ENCODE measurements at regions not wholly inside any gene's neighbourhood (a gene's known extent, or its start where the extent isn't known, plus 50 kb on each side); places are given as distances from the start of the nearest gene placed in this dataset.

- no peaks in the 10 kb centered on the region for H3K9me3 Mint-ChIP-seq (ENCODE audit: low read depth, unreplicated experiment)
- DNase-seq = peak; percentile 61
- no peaks in the 10 kb centered on the region for H3K36me3 Mint-ChIP-seq (ENCODE audit: insufficient read depth, unreplicated experiment)
- intact Hi-C loops (cut with micrococcal nuclease; ENCODE audit: unreplicated experiment) = loop anchor here (1.0 to 10.0 kb wide), 6 partner anchors 771 to 1513 kb away; no protein-coding TSS in a partner anchor
- no peaks in the 10 kb centered on the region for H3K4me1 Mint-ChIP-seq (ENCODE audit: low read depth, unreplicated experiment)
- H3K4me3 Mint-ChIP-seq (ENCODE audit: low read depth, unreplicated experiment) = no peak overlapping the region
- BruUV-seq (replicated peaks) = no TSS peak
- H3K27ac Mint-ChIP-seq (ENCODE audit: unreplicated experiment) = no peak overlapping the region
- TF ChIP-seq CTCF (IDR thresholded peaks at IDR 0.05; ENCODE audit: unreplicated experiment) = peak; percentile 78
- CTCF ChIA-PET = interaction anchor here (0.9 to 1.6 kb wide), 6 partner anchors 301 to 1513 kb away, joined by 4 to 6 read pairs (median 4); no protein-coding TSS in a partner anchor
- no peaks in the 10 kb centered on the region for H3K27me3 Mint-ChIP-seq (ENCODE audit: unreplicated experiment)
Observed at GRCh38 chr3:178385280-178385952, 150.8 kb upstream of the KCNMB2 start.

GRCh38 chr3:178386401-178386800 lies 149.8 kb upstream of the KCNMB2 start:
- no peak for DNase-seq
- Mint-ChIP-seq H3K4me3 (ENCODE audit: low read depth, unreplicated experiment) (no peak overlapping the region), H3K27ac (ENCODE audit: unreplicated experiment) (no peak overlapping the region), H3K27me3 (ENCODE audit: unreplicated experiment) (no peaks in the 10 kb centered on the region), H3K9me3 (ENCODE audit: low read depth, unreplicated experiment) (no peaks in the 10 kb centered on the region), H3K36me3 (ENCODE audit: insufficient read depth, unreplicated experiment) (no peaks in the 10 kb centered on the region), H3K4me1 (ENCODE audit: low read depth, unreplicated experiment) (no peaks in the 10 kb centered on the region)
- intact Hi-C loops (cut with micrococcal nuclease; ENCODE audit: unreplicated experiment) = loop anchor here (10.0 kb wide), 1 partner anchor 772 kb away; no protein-coding TSS in a partner anchor
- CTCF ChIA-PET = interaction anchor here (0.5 kb wide), 1 partner anchor 344 kb away, joined by 5 read pairs; no protein-coding TSS in a partner anchor
- no peak for TF ChIP-seq CTCF (IDR thresholded peaks at IDR 0.05; ENCODE audit: unreplicated experiment)
- no TSS peak for BruUV-seq (replicated peaks)

- CTCF ChIA-PET = interaction anchor here (0.5 kb wide), 1 partner anchor 344 kb away, joined by 5 read pairs; no protein-coding TSS in a partner anchor
- H3K27ac Mint-ChIP-seq (ENCODE audit: unreplicated experiment) = no peak overlapping the region
Observed at GRCh38 chr3:178386880-178387279, 149.4 kb upstream of the KCNMB2 start.

GRCh38 chr3:178388473-178388872 lies 147.8 kb upstream of the KCNMB2 start:
- BruUV-seq (replicated peaks) = no TSS peak
- intact Hi-C loops (cut with micrococcal nuclease; ENCODE audit: unreplicated experiment) = loop anchor here (10.0 kb wide), 1 partner anchor 774 kb away; no protein-coding TSS in a partner anchor
- no peak for TF ChIP-seq CTCF (IDR thresholded peaks at IDR 0.05; ENCODE audit: unreplicated experiment)
- Mint-ChIP-seq H3K36me3 (ENCODE audit: insufficient read depth, unreplicated experiment) (no peaks in the 10 kb centered on the region), H3K27me3 (ENCODE audit: unreplicated experiment) (no peaks in the 10 kb centered on the region), H3K27ac (ENCODE audit: unreplicated experiment) (no peak overlapping the region), H3K9me3 (ENCODE audit: low read depth, unreplicated experiment) (no peaks in the 10 kb centered on the region), H3K4me3 (ENCODE audit: low read depth, unreplicated experiment) (no peak overlapping the region), H3K4me1 (ENCODE audit: low read depth, unreplicated experiment) (no peaks in the 10 kb centered on the region)
- CTCF ChIA-PET = no interaction called here
- DNase-seq = no peak

More at GRCh38 chr3:178386880-178387279, 149.4 kb upstream of the KCNMB2 start:
- no peaks in the 10 kb centered on the region for H3K27me3 Mint-ChIP-seq (ENCODE audit: unreplicated experiment)
- H3K4me1 Mint-ChIP-seq (ENCODE audit: low read depth, unreplicated experiment) = no peaks in the 10 kb centered on the region
- no peak overlapping the region for H3K4me3 Mint-ChIP-seq (ENCODE audit: low read depth, unreplicated experiment)
- TF ChIP-seq CTCF (IDR thresholded peaks at IDR 0.05; ENCODE audit: unreplicated experiment) = no peak
- intact Hi-C loops (cut with micrococcal nuclease; ENCODE audit: unreplicated experiment) = loop anchor here (10.0 kb wide), 1 partner anchor 772 kb away; no protein-coding TSS in a partner anchor
- no TSS peak for BruUV-seq (replicated peaks)
- no peak for DNase-seq
- H3K36me3 Mint-ChIP-seq (ENCODE audit: insufficient read depth, unreplicated experiment) = no peaks in the 10 kb centered on the region
- H3K9me3 Mint-ChIP-seq (ENCODE audit: low read depth, unreplicated experiment) = no peaks in the 10 kb centered on the region

Data from Calu3 (cell line).